ENCODE measurements at regions not wholly inside any gene's neighbourhood (a gene's known extent, or its start where the extent isn't known, plus 50 kb on each side); places are given as distances from the start of the nearest gene placed in this dataset.

DNA sequence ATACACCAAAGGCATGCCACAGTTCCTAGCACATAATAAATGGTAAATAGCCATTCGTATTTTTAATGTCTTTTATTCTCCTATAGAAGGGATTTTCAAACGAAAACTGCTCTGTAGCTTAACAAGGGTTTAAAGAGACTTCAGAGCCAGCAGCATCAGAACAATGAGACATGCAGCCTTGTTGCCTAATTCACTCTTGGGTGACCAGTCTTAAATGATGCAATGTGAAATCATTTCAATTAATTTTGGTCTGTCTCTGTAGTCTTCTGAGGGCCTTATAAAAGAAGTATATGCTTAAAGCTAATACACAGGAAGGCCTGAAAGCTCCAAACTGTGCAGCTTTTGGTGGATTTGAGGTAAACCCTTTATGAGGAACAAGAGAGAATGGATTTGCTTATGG is 888.8 kb upstream of the WWC1 start:
- in situ Hi-C loops (cut with MboI; ENCODE audit: low pct_unique_long_range_greater_than_20kb, low sequenced_read_pairs, unreplicated experiment): no loop called here
- no peak for DNase-seq (ENCODE audit: low spot score)
- TF ChIP-seq, protein P1, sequence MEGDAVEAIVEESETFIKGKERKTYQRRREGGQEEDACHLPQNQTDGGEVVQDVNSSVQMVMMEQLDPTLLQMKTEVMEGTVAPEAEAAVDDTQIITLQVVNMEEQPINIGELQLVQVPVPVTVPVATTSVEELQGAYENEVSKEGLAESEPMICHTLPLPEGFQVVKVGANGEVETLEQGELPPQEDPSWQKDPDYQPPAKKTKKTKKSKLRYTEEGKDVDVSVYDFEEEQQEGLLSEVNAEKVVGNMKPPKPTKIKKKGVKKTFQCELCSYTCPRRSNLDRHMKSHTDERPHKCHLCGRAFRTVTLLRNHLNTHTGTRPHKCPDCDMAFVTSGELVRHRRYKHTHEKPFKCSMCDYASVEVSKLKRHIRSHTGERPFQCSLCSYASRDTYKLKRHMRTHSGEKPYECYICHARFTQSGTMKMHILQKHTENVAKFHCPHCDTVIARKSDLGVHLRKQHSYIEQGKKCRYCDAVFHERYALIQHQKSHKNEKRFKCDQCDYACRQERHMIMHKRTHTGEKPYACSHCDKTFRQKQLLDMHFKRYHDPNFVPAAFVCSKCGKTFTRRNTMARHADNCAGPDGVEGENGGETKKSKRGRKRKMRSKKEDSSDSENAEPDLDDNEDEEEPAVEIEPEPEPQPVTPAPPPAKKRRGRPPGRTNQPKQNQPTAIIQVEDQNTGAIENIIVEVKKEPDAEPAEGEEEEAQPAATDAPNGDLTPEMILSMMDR (IDR thresholded peaks at IDR 0.05; ENCODE audit: extremely low read depth, insufficient read depth, missing control alignments): no peak

GRCh38 chr5:167406513-167406912 is 884.9 kb upstream of the WWC1 start:
- TF ChIP-seq, protein P1 (IDR thresholded peaks at IDR 0.05; ENCODE audit: extremely low read depth, insufficient read depth, missing control alignments): no peak
- in situ Hi-C loops (cut with MboI; ENCODE audit: low pct_unique_long_range_greater_than_20kb, low sequenced_read_pairs, unreplicated experiment): no loop called here
- no peak for DNase-seq (ENCODE audit: low spot score)

DNA sequence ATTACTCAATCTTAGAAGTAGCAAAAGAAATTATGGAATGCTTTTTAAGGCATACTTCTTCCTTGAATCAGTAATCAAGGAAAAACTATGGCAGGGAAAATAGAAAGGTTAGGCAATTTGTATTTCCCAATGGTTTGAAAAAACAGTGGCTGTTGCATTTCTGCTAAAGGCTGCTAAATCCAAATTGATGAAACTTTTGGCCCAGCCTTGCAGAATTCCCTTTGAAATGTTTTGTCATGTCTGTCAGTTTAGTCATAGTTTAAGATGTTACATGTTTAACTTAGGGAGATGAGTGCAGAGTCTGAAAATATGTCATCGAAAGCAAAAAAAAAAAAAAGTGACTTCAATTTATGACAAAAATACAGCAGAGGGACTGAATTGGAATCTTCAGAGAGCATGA is 878.9 kb upstream of the WWC1 start:
- no peak for DNase-seq (ENCODE audit: low spot score)
- TF ChIP-seq, protein P1 (IDR thresholded peaks at IDR 0.05; ENCODE audit: extremely low read depth, insufficient read depth, missing control alignments): no peak
- in situ Hi-C loops (cut with MboI; ENCODE audit: low pct_unique_long_range_greater_than_20kb, low sequenced_read_pairs, unreplicated experiment): no loop called here

- TF ChIP-seq, protein P1 (IDR thresholded peaks at IDR 0.05; ENCODE audit: extremely low read depth, insufficient read depth, missing control alignments): no peak
- in situ Hi-C loops (cut with MboI; ENCODE audit: low pct_unique_long_range_greater_than_20kb, low sequenced_read_pairs, unreplicated experiment): no loop called here
- DNase-seq (ENCODE audit: low spot score): no peak
Measured at GRCh38 chr5:167413506-167413905, 877.9 kb upstream of the WWC1 start.

GRCh38 chr5:167414611-167415010 is 876.8 kb upstream of the WWC1 start:
- no peak for DNase-seq (ENCODE audit: low spot score)
- in situ Hi-C loops (cut with MboI; ENCODE audit: low pct_unique_long_range_greater_than_20kb, low sequenced_read_pairs, unreplicated experiment): no loop called here
- TF ChIP-seq, protein P1 (IDR thresholded peaks at IDR 0.05; ENCODE audit: extremely low read depth, insufficient read depth, missing control alignments): no peak

DNA sequence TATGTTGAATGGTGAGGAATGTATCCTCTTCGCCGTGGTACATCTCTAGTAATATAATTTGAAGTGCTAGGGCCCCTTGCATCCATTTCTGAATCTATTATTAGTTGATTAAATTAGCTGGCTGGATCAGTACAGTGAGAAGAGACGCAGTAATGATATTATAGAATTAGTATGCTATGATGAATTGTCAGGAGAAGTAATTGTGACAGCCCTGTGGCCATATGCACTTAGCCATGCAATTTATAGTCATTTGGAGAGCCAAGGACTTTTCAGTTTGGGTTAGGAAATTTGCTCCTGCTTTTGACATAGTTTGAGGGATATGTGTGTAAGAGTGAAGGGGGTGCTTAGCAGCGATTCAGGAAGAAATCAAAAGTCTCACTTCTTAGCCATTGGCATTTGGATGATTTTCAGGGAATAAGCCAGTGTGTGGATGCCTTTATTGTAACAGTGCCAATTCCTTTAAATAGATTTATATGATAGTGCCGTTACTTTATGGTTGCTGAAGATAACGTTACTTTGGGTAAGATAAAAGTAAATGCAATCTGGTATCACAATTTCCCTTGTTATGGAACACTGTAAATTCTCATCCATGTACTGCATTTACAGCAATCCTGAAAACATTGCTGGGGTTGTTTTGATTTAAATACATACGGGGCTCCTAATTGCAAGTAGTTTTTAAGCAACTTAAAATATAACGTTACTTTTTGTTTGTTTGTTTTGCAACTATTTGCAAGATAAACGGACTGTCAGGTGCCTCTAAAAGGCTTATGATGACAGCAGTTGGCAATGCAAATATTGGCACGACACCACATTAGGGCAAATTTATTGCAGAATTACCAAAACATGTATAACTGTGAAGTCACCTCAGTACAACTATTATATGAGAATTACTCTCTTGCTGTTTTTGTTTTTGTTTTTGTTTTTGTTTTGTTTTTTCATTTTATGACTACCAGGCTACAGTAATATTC is 875.4 kb upstream of the WWC1 start:
- TF ChIP-seq, protein P1 (IDR thresholded peaks at IDR 0.05; ENCODE audit: extremely low read depth, insufficient read depth, missing control alignments): no peak
- in situ Hi-C loops (cut with MboI; ENCODE audit: low pct_unique_long_range_greater_than_20kb, low sequenced_read_pairs, unreplicated experiment): no loop called here
- DNase-seq (ENCODE audit: low spot score): no peak
